Liver (tissue), 8 donors: ENCODE measurements at regions not wholly inside any gene's neighbourhood (a gene's known extent, or its start where the extent isn't known, plus 50 kb on each side); places are given as distances from the start of the nearest gene placed in this dataset.

Experiments used
- DNase-seq: peaks from one replicate; pipeline ENCODE4 v3.0.0-alpha.2; 2017; ENCODE audit warnings: low spot score
- H3K27ac ChIP-seq, 2 donors: one replicate each; pipeline ENCODE4 v1.7.0; 2013; ENCODE audit warnings: inconsistent platforms in 2 of 2, low read length in 2 of 2, control low read depth in 1 of 2, low read depth in 1 of 2, mild to moderate bottlenecking in 1 of 2
- H3K27me3 ChIP-seq, 4 donors: one replicate each; pipeline versions ENCODE4 v1.6.1 to v1.7.0; 2013; ENCODE audit warnings: low read length in 3 of 4, inconsistent platforms in 1 of 4, mild to moderate bottlenecking in 1 of 4, moderate library complexity in 1 of 4; ENCODE audit not compliant: control insufficient read depth in 4 of 4, insufficient read depth in 4 of 4
- H3K36me3 ChIP-seq, 4 donors: one replicate each; pipeline versions ENCODE4 v1.6.1 to v1.7.0; 2013; ENCODE audit warnings: low read length in 3 of 4, mild to moderate bottlenecking in 3 of 4, low read depth in 1 of 4, moderate library complexity in 1 of 4; ENCODE audit not compliant: control insufficient read depth in 4 of 4, insufficient read depth in 3 of 4
- H3K4me1 ChIP-seq, 4 donors: one replicate each; pipeline versions ENCODE4 v1.6.1 to v1.7.0; 2013; ENCODE audit warnings: low read length in 3 of 4, mild to moderate bottlenecking in 3 of 4, moderate library complexity in 1 of 4; ENCODE audit not compliant: control insufficient read depth in 4 of 4, insufficient read depth in 4 of 4
- H3K4me3 ChIP-seq, 3 donors: one replicate each; pipeline versions ENCODE4 v1.6.1 to v1.7.0; 2013; ENCODE audit warnings: low read length in 3 of 3, control low read depth in 1 of 3, low read depth in 1 of 3, mild to moderate bottlenecking in 1 of 3
- H3K9ac ChIP-seq, 2 donors: one replicate each; pipeline ENCODE4 v1.7.0; 2013; ENCODE audit warnings: low read length in 2 of 2, mild to moderate bottlenecking in 2 of 2, moderate library complexity in 2 of 2, control low read depth in 1 of 2, low read depth in 1 of 2
- H3K9me3 ChIP-seq, 4 donors: one replicate each; pipeline versions ENCODE4 v1.6.1 to v1.7.0; 2013; ENCODE audit warnings: low read length in 3 of 4; ENCODE audit not compliant: control insufficient read depth in 4 of 4
- ATF3 ChIP-seq: IDR thresholded peaks from 2 replicates; pipeline ENCODE4 v1.6.1; 2016; ENCODE audit warnings: antibody characterized with exemption
- EGR1 ChIP-seq, 2 donors: IDR thresholded peaks; 2 replicates each; pipeline ENCODE4 v1.6.1; 2016 to 2018; ENCODE audit warnings: antibody characterized with exemption in 2 of 2, low read depth in 2 of 2
- FOXA2 ChIP-seq: IDR thresholded peaks from 2 replicates; pipeline ENCODE4 v1.6.1; 2016; ENCODE audit warnings: antibody characterized with exemption
- GABPA ChIP-seq, 2 donors: IDR thresholded peaks in 1 of 2; conservative IDR thresholded peaks in 1 of 2; 2 replicates each; pipeline ENCODE4 v1.6.1; 2016; ENCODE audit warnings: antibody characterized with exemption in 2 of 2, mild to moderate bottlenecking in 1 of 2, moderate library complexity in 1 of 2
- HNF4G ChIP-seq: IDR thresholded peaks from 2 replicates; pipeline ENCODE4 v1.6.1; 2016; ENCODE audit warnings: antibody characterized with exemption
- NR2F2 ChIP-seq: IDR thresholded peaks from 2 replicates; pipeline ENCODE4 v1.6.1; 2016; ENCODE audit warnings: antibody characterized with exemption
- RXRA ChIP-seq, 2 donors: IDR thresholded peaks; 2 replicates each; pipeline ENCODE4 v1.6.1; 2017 to 2018; ENCODE audit warnings: antibody characterized with exemption in 2 of 2, mild to moderate bottlenecking in 1 of 2
- SP1 ChIP-seq: IDR thresholded peaks from 2 replicates; pipeline ENCODE4 v1.6.1; 2018; ENCODE audit warnings: antibody characterized with exemption, mild to moderate bottlenecking
- TAF1 ChIP-seq: conservative IDR thresholded peaks from 2 replicates; pipeline ENCODE4 v1.6.1; 2016; ENCODE audit warnings: antibody characterized with exemption, mild to moderate bottlenecking
- YY1 ChIP-seq: IDR thresholded peaks from 2 replicates; pipeline ENCODE4 v1.6.1; 2016; ENCODE audit warnings: antibody characterized with exemption, mild to moderate bottlenecking
- WGBS: extraction: QIAGEN DNeasy Blood & Tissue Kit; methylation state at CpG from one replicate; pipeline ENCODE4 v1.1.7; 2013; 5-methylcytosine and 5-hydroxymethylcytosine counted together
- TF ChIP-seq, protein P1 (sequence below): fragments of 150-350 bp; IDR thresholded peaks from 2 replicates; pipeline ENCODE4 v1.5.1; 2017; ENCODE audit warnings: improper control_type of control experiment, low read depth, low read length; ENCODE audit not compliant: missing input control
- TF ChIP-seq, protein P2 (sequence below): IDR thresholded peaks from 2 replicates; pipeline ENCODE4 v1.6.1; 2016; ENCODE audit warnings: antibody characterized with exemption, mild to moderate bottlenecking
- TF ChIP-seq, protein P3 (sequence below): IDR thresholded peaks from 2 replicates; pipeline ENCODE4 v1.6.1; 2016; ENCODE audit warnings: antibody characterized with exemption
- donor health status: healthy.
- donor health status: healthy.
- donor health status: healthy.
- donor health status: healthy.
- donor health status: healthy.

- Histone ChIP-seq H3K27ac (no peak overlapping the region), H3K4me3 (no peak overlapping the region), H3K9me3 (peaks cover 0 to 7% (median 1%) of the 10 kb centered on the region in 4 donors), H3K36me3 (no peaks in the 10 kb centered on the region), H3K9ac (no peak overlapping the region), H3K4me1 (no peaks in the 10 kb centered on the region), H3K27me3 (peaks cover 0 to 3% (median 0%) of the 10 kb centered on the region in 4 donors)
- DNase-seq = no peak
- WGBS = 81% methylated on average over 3 of the region's 3 CpGs
- TF ChIP-seq EGR1 (IDR thresholded peaks at IDR 0.05; ENCODE audit: low read depth in 2 of 2) (no peak), TAF1 (no peak), SP1 (no peak), FOXA2 (no peak)
- TF ChIP-seq, protein P1, sequence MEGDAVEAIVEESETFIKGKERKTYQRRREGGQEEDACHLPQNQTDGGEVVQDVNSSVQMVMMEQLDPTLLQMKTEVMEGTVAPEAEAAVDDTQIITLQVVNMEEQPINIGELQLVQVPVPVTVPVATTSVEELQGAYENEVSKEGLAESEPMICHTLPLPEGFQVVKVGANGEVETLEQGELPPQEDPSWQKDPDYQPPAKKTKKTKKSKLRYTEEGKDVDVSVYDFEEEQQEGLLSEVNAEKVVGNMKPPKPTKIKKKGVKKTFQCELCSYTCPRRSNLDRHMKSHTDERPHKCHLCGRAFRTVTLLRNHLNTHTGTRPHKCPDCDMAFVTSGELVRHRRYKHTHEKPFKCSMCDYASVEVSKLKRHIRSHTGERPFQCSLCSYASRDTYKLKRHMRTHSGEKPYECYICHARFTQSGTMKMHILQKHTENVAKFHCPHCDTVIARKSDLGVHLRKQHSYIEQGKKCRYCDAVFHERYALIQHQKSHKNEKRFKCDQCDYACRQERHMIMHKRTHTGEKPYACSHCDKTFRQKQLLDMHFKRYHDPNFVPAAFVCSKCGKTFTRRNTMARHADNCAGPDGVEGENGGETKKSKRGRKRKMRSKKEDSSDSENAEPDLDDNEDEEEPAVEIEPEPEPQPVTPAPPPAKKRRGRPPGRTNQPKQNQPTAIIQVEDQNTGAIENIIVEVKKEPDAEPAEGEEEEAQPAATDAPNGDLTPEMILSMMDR = no peak
Measured at GRCh38 chr16:6836766-6837165, 495.9 kb upstream of the RBFOX1 start.

DNA sequence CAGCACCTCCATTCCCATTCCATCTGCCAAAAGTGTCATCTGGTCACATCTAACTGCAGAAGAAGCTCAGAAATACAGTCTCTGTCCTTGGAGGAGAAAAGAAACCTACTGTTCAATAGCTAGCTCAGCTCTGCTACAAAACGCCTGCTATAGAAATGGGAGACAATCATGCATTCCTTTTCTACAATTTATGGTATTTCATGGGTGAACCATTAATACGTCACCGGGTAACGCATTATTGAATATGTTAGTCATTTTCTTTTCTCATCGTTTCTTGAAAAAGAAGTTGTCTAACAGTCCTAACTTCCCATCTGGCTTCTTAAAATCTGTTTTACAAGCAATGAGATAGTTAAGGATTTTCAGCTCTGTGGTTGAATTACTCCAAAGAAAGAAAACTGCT lies 496.7 kb upstream of the RBFOX1 start:
- Histone ChIP-seq H3K27ac (no peak overlapping the region), H3K9me3 (peaks cover 0 to 7% (median 1%) of the 10 kb centered on the region in 4 donors), H3K4me3 (no peak overlapping the region), H3K27me3 (peaks cover 0 to 3% (median 0%) of the 10 kb centered on the region in 4 donors), H3K36me3 (no peaks in the 10 kb centered on the region), H3K9ac (no peak overlapping the region), H3K4me1 (no peaks in the 10 kb centered on the region)
- TF ChIP-seq TAF1 = no peak
- TF ChIP-seq, protein P2, sequence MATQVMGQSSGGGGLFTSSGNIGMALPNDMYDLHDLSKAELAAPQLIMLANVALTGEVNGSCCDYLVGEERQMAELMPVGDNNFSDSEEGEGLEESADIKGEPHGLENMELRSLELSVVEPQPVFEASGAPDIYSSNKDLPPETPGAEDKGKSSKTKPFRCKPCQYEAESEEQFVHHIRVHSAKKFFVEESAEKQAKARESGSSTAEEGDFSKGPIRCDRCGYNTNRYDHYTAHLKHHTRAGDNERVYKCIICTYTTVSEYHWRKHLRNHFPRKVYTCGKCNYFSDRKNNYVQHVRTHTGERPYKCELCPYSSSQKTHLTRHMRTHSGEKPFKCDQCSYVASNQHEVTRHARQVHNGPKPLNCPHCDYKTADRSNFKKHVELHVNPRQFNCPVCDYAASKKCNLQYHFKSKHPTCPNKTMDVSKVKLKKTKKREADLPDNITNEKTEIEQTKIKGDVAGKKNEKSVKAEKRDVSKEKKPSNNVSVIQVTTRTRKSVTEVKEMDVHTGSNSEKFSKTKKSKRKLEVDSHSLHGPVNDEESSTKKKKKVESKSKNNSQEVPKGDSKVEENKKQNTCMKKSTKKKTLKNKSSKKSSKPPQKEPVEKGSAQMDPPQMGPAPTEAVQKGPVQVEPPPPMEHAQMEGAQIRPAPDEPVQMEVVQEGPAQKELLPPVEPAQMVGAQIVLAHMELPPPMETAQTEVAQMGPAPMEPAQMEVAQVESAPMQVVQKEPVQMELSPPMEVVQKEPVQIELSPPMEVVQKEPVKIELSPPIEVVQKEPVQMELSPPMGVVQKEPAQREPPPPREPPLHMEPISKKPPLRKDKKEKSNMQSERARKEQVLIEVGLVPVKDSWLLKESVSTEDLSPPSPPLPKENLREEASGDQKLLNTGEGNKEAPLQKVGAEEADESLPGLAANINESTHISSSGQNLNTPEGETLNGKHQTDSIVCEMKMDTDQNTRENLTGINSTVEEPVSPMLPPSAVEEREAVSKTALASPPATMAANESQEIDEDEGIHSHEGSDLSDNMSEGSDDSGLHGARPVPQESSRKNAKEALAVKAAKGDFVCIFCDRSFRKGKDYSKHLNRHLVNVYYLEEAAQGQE = no peak
- no peak for TF ChIP-seq GABPA (IDR thresholded peaks at IDR 0.05 in 1 of 2, conservative IDR thresholded peaks at IDR 0.05 in 1 of 2)
- TF ChIP-seq, protein P1 = no peak
- TF ChIP-seq ATF3 = no peak
- no peak for TF ChIP-seq RXRA (IDR thresholded peaks at IDR 0.05)
- no peak for TF ChIP-seq EGR1 (IDR thresholded peaks at IDR 0.05; ENCODE audit: low read depth in 2 of 2)
- TF ChIP-seq SP1 = no peak
- no peak for TF ChIP-seq HNF4G
- TF ChIP-seq, protein P3, sequence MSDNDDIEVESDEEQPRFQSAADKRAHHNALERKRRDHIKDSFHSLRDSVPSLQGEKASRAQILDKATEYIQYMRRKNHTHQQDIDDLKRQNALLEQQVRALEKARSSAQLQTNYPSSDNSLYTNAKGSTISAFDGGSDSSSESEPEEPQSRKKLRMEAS = no peak
- no peak for TF ChIP-seq YY1
- TF ChIP-seq NR2F2 = no peak
- DNase-seq = no peak
- 82% methylated on average over 5 of the region's 5 CpGs for WGBS
